GM21515 (cell line): ENCODE measurements at regions not wholly inside any gene's neighbourhood (a gene's known extent, or its start where the extent isn't known, plus 50 kb on each side); places are given as distances from the start of the nearest gene placed in this dataset.
"Not testable (repeated sequence)": the region's sequence is repeated elsewhere in the genome, so short reads cannot be mapped to it uniquely, and the experiment has no call there.

Experiments used
- ATAC-seq: cut with Tn5 transposase; IDR thresholded peaks from one replicate; pipeline ENCODE4 v1.9.1; 2021; ENCODE audit not compliant: unreplicated experiment

DNA sequence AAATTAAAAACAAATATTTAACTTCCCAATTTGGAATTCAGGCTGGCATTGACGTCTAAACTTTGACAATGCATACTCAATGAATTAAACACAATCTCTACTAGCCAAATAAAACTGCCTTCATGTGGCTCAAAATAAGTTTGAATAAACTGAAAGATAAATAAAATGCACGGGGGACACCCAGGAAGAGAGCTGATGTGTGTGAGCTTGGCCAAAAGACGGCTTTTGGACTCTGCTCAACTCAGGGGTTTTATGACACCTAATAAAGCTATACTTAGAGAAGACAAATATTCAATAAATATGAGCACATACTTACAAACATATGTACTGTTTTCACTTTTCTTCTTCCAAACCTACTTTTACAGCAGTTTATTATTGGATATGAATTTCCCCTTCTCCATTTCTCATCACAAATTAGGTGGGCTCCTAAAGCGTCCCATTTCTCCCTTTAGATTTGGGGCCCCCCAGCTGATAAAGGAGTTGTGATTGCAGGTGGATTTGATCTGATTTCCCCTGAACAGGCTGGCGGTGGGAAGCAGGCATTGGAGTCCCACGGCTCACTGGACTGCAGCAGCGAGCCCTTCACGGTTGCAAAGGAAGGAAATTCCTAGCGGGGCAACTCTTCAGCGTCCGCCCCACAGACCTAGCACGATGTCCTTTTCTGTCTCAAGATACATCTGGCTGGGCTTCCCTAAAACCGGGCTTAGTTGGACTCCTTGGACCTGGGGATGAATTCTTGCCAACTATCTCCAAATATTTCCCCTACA, 79.6 kb downstream of the INSIG1 start:
- ATAC-seq = no peak

DNA sequence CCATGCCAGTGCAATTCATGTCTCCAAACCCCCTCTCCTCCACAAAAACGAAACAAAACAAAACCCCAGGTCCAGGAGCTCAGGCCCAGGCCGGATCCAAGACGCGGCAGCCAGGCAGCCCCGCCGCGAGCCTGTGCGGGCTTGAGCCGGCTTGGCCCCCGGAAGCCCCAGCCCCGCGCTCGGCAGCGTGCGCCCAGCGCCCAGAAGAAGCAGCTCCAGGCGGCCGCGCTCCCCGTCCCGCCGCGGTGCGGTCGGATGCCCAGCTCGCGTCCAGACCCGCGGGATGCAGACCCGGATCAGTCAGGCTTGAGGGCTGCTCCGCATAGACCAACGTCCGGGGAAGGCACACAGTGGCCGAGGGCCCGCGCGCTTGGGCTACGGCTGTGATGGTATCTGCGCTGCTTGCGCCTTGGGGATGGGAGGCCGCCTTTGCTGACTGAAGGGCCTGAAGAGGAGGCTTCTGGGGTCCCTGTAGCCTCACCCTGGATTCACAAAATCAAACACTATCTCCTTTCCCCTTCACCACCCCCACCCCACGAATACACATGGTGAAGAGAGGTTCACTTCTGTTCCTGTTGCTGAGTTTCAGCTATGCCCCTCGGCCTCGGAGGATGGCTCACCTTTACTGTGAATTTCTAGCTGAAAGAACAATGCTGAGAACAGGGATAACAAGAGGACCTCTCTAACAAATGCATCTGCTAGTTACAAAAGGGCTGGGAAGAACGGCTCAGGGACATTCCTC, 79.9 kb upstream of the EN2 start:
- ATAC-seq = no peak

DNA sequence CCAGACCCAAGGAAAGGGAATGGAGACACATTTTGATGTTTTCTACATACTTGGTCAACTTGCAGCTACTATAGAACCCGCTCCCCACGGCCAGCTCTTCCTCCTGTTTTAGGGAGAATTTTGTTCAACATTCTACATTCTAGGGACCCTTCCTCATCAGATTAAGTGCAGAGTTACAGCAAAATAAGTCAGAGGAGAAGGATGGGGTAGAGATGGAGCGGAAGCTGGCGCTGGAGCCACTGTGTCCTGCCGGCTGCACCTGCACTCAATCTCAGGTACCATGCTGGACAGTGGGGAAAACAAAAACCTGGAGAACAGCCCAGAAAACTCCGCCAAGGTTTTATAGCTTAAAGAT, 79.4 kb upstream of the EN2 start:
- ATAC-seq = no peak

DNA sequence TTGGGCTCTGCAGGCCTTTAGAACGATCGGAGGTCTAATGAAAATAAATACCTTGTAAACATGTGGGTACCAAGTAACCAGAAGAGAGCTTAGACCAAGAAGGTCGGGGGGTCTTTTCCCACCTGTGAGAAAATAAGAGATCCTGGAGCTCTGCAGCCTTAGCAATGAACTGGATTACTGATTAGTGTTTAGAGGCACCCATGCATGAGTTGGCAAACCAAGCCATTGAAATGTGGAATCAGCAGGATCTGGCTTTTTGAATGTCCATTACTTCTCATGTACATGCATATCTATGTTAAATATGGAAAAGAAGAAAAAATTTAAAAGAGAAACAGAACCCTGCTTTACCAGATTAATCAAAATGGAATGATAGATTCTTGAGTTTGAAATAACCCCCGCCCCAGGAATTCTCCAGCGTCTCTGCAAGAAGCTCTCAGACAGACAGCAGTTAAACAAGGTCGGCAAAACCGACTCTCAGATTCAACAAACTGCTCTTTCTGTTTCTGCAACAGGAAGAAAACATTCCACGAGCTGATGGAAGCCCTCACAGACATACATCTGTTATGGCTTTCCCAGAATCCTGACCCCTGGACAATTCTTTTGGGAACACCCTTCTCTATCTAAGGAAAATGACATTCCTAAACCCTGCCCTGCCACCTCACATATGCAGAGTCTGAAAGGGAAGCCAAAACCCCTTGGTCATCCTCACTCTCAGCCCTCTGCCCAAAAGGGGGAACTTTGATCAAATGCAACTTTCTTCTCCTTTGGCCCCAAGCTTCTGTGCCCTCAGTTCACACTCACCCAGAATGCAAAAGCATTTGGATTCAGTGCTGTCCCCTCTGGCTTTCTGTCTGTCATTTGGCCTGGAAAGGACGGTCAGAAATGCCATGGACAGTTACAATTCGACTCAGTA, 78.7 kb upstream of the EN2 start:
- no peak for ATAC-seq

DNA sequence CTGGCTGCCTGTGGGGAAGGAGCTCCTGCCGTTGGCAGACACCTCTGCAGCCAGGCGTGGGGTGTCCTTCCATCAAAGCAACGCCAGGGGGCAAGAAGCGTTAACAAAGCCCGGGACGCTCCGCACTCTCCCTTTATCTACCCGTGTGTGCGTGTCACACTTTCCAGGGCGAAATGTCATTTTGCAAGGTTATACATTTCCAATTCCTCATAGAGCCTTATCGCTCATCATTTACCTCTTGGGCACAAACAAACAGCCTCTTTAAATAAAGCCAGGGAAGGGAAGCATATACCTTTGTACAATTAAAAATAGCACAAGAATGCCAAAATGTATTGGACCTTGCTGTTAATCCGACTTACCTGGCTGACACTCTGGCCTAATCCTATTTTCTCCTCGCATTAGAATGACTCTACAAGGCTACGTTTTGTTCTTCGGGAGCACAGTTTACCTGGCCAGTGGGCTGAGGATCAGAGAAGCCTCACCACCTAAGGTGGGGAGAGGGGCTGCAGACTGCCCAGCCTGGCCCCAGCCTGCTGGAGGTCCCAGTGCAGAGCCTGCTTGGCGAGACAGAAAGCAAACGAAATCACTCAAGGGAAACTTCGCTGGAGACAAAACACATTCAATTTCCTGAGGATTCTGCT, 77.6 kb upstream of the EN2 start:
- ATAC-seq = peak; percentile 95

DNA sequence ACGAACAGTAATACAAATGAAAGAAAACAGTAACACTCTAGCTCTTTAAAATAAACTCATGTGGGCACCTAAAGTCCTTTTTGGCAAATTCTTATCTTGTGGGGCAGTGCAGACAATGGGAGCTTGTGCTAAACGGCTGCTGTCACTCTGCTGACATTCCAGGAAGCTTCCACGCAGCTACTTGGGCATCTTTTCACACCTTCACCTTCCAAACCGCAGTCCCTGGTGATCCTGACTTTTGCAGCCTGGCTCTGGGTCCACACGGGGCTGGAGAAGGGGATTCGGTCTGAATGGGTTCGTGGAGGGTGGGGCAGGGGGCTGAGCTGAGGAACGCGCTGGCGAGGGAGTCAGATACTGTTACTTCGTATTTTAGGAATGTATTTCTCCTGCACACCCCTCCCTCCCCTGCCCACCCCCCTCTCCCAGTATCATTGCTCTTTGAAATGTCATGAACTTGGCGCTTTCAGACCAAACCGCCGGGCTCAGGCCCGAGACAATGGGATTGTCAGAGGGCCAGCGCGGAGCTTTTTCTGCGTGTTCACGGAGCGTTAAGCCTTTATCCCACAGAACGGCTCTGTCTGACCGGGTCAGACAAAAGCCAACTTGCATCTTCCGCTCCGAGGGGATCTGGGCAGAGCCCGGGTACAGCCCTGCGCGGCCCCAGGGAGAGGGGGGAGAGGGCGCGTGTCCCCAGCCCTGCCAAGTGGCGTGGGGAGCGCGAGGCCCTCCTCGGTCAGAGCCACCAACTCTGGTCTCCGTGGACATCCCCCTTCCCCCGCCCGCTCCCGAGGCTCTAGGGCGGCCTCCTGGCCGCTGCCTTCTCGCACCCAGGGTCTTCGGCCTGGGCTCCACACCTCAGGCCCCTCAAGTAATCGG, 76.7 kb upstream of the EN2 start:
- no peak for ATAC-seq

DNA sequence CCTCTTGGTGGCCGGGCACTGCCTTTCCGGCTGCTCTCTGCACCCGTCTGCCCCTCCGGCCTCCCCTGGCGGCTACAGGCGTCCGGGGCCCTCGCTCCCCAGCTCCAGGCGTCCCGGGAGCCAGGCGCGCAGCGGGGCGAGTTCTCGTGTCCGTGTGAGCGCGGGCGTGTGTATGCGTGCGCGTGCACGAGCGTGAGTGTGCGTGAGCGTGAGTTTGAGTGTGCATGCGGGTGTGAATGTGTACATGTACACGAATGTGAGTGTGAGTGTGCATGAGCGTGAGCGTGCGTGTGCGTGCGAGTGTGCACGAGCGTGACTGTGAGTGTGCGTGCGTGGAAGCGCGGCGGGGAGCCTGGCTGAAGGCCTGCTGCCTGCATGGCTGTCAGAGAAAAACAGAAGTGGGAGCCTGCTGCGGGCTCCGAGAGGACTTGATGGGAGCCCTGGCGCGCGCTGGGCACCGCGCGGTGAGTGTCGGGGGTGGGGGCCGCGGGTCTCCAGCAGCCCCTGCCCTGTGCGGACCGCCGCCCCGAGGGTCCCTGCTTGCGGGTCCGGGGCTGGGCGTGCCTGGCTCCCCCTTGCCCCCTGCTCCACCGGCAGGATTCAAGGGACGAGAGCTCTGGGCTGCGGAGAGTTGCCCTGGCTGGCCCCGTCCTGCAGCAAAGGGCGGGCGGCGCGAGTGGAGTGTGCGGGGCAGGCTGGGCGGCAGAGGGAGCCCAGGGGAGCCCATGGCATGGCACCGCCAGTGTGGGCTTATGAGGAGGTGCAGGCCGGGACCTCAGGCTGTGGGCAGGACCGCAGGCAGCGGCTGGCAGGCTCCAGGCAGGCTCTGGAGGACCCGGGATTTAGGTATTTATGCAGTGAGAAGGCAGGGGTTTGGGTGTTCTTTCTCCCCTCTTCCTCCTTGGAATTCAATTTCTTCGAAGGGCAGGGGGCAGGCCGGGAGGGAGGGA, 75.8 kb upstream of the EN2 start:
- no peak for ATAC-seq

DNA sequence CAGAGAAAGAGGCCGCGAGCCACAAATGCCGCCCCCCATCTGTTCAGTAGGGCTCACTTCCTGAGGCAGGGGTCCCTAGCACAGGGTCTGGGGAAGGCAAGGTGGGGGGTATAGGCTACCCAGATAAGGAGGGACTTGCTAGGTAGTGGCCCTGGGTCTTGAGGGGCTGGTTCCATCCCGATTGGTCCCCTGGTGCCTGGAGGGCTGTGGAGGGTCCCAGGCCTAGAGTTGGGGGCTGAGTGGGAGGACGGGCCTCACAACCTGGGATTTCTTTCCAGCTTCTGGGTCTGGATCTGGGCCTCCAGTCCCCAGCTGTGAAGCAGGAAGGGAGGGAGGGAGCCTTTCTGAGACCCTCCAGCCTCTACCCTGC, 75.1 kb upstream of the EN2 start:
- ATAC-seq = no peak

DNA sequence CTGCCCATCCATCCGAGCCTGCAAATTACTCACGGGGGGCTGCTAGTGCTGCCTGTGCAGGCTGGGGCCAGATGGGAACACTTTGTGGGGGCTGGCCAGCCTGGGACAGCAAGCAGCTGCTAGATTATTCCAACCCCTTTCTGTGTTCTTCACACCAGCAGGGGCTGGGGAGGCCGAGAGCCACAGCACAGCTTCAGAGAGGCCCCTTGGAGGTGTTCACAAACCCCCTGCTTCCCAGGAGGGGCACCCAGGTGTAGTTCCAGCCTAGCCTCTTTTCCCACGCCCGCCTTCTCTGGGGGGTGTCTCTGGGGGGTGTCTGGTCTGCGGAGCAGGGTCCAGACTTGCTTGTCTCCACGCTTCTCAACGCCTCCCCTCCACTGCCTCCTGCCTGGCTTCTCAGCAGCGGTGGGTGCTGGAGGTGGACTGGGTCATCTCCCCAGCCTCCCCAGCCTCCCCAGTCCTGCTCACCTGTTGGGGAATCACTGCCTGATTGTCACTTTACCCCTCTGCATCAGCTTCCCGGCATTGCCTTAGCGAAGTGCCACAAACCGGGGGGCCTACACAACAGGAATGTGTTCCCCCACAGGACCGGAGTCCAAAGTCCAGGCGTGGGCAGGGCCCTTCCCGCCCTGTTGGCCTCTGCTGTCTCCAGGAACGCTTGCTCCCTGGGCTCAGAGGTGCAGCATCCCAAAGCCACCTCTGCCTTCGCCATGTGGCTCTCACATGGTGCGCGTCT, 74.0 kb upstream of the EN2 start:
- no peak for ATAC-seq

DNA sequence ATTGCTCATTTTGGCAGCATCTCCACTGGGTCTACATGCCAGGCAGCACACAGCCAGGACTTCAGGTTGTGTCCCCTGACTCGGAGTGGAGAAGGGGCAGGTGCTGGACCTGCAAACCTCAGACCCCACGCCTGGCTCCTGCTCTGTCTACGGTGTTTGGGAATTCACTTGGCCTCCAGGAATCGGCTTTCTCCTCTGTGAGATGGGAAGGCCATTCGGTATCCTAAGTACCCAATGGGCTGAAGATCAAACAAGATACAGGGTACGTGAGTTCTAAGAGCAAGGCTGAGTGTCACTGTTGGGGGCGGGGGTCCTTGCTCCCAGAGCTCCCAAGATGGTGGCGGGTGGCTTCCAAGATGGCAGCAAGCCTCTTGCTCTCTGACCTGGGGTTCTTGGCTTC, 73.2 kb upstream of the EN2 start:
- ATAC-seq = no peak

DNA sequence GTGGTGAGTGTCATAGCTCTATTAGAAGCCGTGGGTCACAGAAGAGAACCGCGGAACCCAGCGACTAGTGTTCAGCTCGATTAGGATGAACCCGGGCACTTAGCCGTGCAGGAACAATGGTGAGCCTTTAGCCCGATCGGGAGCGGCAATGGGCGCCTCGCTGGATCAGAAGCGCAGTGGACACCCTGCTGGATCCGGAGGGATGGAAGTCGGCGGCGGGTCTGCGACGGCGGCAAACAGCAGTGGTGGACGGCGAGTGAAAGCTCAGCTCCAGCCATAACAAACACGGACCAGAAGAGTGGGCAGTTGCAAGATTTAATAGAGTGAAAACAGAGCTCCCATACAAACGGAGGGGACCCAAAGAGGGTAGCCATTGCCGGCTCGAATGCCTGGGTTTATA, 72.7 kb upstream of the EN2 start:
- not testable (repeated sequence) for ATAC-seq

DNA sequence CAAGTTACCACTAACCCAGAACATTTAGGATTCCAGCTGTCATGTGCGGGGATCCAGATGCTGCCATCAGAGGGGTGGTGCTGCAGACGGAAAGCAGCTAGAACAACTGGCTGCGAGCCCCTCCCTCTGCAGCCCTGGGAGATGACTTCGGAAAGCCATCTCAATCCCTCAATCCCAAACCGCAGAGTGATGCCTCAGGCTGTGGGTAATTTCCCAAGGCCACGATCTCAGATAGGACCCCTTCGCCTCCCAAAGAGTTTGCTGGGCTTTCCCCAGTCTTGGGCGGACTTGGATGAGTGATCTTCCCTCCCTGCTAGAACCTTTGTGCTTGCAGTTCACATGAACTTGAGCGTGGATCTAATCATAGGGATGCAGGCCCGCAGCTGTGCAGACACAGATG, 71.3 kb upstream of the EN2 start:
- ATAC-seq = no peak

DNA sequence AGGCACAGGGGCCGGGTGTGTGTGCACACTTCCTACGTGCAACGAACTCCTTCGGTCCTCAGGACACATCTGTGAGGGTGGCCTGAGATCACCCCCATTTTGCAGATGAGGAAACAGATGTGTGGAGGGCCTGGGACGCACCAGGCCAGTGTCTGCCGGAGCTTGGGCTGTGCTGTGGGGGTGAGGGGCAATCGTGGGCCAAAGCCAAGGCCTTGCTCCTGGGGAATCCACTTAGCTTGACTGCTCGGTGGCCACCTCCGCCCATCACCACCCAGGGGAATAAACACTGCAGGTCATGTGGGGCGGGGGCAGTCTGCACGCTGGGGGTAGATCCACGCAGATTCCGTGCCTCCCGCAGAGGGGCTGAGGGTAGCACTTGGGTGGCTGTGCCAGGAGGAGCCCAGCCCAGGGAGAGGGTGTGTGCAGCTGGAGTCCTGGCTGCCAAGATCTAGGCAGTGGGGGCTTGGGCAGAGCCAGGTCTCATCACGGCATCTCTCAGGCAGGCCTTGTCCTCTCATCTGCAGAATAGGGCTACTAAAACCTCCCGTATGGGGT, 70.8 kb upstream of the EN2 start:
- ATAC-seq = no peak

DNA sequence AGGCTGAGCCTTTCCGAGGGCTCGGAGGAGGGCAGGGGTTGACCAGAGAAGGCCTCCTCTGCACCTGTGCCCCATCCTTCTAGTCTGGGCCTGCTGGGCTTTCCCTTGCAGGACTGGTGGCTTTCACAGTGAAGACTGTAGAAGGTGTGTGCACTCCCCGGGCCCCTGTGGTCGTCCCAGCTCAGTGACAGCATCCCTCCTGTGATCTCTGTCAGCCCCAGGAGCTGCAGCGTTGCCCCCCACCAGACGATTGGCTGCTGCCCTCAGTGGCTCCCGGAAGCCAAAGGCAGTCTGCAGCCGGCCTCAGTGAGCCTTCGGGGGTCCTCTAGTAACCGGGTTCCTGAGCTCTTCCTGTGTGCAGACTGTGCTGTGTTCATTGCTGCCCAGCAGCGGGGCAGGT, 69.4 kb upstream of the EN2 start:
- ATAC-seq = no peak

DNA sequence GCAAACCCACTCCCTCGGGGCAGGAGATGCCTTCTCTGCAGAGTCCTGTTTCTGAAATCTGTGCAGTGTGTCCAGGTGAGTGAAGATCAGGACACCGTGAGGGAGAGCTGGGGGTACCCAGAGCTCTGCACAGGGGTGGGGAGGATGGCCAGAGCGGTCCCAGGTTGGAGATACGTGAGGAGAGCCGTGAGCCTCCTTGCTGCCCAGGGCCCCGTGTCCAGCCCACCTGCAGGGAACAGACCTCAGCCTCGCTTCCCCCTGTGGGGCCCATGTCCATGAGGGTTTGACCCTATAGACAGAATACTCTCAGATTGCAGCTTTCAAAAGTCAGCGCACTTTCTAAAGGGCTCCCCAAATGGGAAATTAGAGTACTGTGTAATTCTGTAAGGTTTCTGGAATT, 66.5 kb upstream of the EN2 start:
- ATAC-seq = no peak

DNA sequence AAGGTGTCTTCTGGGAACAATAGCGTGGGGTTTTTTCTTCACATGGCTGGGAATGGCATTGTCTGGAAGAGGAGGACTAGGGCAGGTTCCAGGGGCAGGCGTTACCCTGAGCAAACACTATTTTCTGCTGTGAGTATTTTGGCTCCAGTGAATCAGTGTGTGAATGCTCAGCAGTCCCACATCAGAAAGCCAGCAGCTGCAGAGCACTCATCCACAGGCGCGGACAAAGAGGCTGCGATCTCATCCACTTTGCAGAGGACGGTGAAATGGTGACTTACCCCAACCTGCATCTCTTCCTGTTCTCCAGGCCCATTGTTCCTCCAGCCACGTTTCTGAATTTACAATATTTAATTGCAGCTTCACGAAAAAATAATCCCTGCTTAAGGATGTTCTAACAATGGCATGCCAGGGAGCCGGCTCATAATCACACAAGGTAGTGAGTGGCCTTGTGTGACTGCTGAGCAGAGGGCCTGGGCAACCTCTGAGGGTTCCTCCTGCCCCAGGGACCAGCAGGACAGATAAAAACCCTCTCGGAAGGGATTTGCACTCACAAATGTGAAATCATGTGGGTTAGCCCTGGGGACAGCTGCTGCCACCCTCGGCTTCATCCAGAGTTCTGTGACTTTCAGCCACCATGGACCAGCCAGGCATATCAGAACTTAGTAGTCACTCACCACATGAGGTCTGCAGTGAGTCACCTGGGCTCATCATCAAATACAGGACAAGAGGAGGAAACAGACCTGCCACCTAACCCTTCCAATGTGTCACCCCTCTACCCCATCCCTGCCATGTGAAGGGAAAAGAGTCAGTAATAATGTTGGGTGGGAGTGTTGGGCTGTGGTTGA, 65.0 kb upstream of the EN2 start:
- no peak for ATAC-seq

DNA sequence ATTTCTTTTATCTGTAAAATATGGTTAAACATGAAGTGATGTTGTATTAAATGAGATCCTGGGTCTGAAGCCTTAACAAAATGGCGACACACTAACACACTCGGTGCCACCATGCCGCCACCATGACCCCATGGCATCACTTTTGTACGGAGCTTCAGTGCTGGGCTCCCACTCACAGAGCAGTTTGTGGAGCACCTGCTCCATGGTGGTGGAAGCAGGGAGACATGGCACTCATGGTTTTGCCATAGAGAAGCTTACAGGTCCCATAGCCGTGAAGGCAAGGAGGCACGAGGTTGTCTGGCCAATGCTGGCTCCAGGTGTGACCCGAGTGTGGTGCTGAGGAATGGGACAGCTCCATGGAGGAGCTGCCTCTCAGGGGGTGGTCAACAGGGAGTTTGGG, 63.5 kb upstream of the EN2 start:
- ATAC-seq = no peak
